RPMI7951 (cell line): ENCODE measurements at regions not wholly inside any gene's neighbourhood (a gene's known extent, or its start where the extent isn't known, plus 50 kb on each side); places are given as distances from the start of the nearest gene placed in this dataset.
"Not testable (repeated sequence)": the region's sequence is repeated elsewhere in the genome, so short reads cannot be mapped to it uniquely, and the experiment has no call there.

Source experiments
- DNase-seq: peaks from one replicate; pipeline ENCODE4 v3.0.0-alpha.2; 2012; ENCODE audit warnings: low read depth

- no peak for DNase-seq
Measured at GRCh38 chr9:78383130-78383529, 86.2 kb downstream of the PSAT1 start.

GRCh38 chr9:78386348-78386747 lies 89.4 kb downstream of the PSAT1 start:
- DNase-seq: no peak

- no peak for DNase-seq
Measured at GRCh38 chr9:78386773-78387172, 89.8 kb downstream of the PSAT1 start.

GRCh38 chr9:78393340-78393739 lies 96.4 kb downstream of the PSAT1 start:
- DNase-seq: no peak

GRCh38 chr9:78393932-78394331 lies 97.0 kb downstream of the PSAT1 start:
- DNase-seq: no peak

GRCh38 chr9:78396087-78396486 lies 99.2 kb downstream of the PSAT1 start:
- DNase-seq: no peak

GRCh38 chr9:78397045-78397444 lies 100.1 kb downstream of the PSAT1 start:
- DNase-seq: no peak

- DNase-seq: no peak
Measured at GRCh38 chr9:78397454-78397853, 100.5 kb downstream of the PSAT1 start.

GRCh38 chr9:78399153-78399552 lies 102.2 kb downstream of the PSAT1 start:
- DNase-seq: no peak

- no peak for DNase-seq
Measured at GRCh38 chr9:78400496-78400895, 103.6 kb downstream of the PSAT1 start.

GRCh38 chr9:78405461-78405860 lies 108.5 kb downstream of the PSAT1 start:
- no peak for DNase-seq

- DNase-seq: no peak
Measured at GRCh38 chr9:78406146-78406545, 109.2 kb downstream of the PSAT1 start.

- DNase-seq: no peak
Measured at GRCh38 chr9:78406933-78407332, 110.0 kb downstream of the PSAT1 start.

GRCh38 chr9:78407636-78408312 lies 110.8 kb downstream of the PSAT1 start:
- DNase-seq: no peak

- DNase-seq: no peak
Measured at GRCh38 chr9:78408388-78408787, 111.5 kb downstream of the PSAT1 start.

GRCh38 chr9:78409928-78410510 lies 113.1 kb downstream of the PSAT1 start:
- DNase-seq: not testable (repeated sequence)

- DNase-seq: no peak
Measured at GRCh38 chr9:78422309-78422708, 125.4 kb downstream of the PSAT1 start.

- DNase-seq: no peak
Measured at GRCh38 chr9:78424299-78424698, 127.4 kb downstream of the PSAT1 start.

- no peak for DNase-seq
Measured at GRCh38 chr9:78428640-78429039, 131.7 kb downstream of the PSAT1 start.

- DNase-seq: no peak
Measured at GRCh38 chr9:78430387-78430786, 133.5 kb downstream of the PSAT1 start.

GRCh38 chr9:78431039-78431438 lies 134.1 kb downstream of the PSAT1 start:
- not testable (repeated sequence) for DNase-seq

- DNase-seq: no peak
Measured at GRCh38 chr9:78436873-78437272, 139.9 kb downstream of the PSAT1 start.

- DNase-seq: no peak
Measured at GRCh38 chr9:78437296-78437695, 140.4 kb downstream of the PSAT1 start.

GRCh38 chr9:78437806-78438205 lies 140.9 kb downstream of the PSAT1 start:
- DNase-seq: no peak
